K562 (cell line): ENCODE measurements at regions not wholly inside any gene's neighbourhood (a gene's known extent, or its start where the extent isn't known, plus 50 kb on each side); places are given as distances from the start of the nearest gene placed in this dataset.
"Not testable (repeated sequence)": the region's sequence is repeated elsewhere in the genome, so short reads cannot be mapped to it uniquely, and the experiment has no call there.

Experiments
- ATAC-seq: fragments of 200-7000 bp; cut with Tn5 transposase; 3 replicates; pipeline ENCODE4 v1.9.1; 2020; ENCODE audit warnings: moderate library complexity
- BruUV-seq: library from RNA; stranded (reverse); fragments of 400-500 nt; replicated peaks from 2 replicates; lab custom pipeline; 2021; lab: Mats Ljungman, UMichigan
- CTCF ChIA-PET: fragments of 300-600 bp; formaldehyde crosslinking; extraction: SDS; loops from one replicate; lab custom pipeline; 2021; ENCODE audit warnings: low intra/inter-chr PET ratio; lab: Yijun Ruan, JAX
- POLR2A ChIA-PET: fragments of 300-600, 350-650 bp; sonication (Branson Sonifier 250); formaldehyde crosslinking; extraction: SDS; loops from one replicate; lab custom pipeline; 2021; ENCODE audit warnings: antibody characterized with exemption, inconsistent platforms; lab: Yijun Ruan, JAX
- DNase-seq, 4 experiments: peaks; one replicate each; pipeline versions ENCODE4 v3.0.0 to v3.0.0-alpha.2; 2011 to 2018; ENCODE audit warnings: low spot score in 3 of 4, mixed read lengths in 3 of 4; ENCODE audit errors: extremely low read depth in 1 of 4
- FAIRE-seq: peaks from 2 replicates; lab custom pipeline; 2011; peaks lifted over from hg19 to GRCh38; lab: Jason Lieb, UNC
- H2AFZ ChIP-seq: 2 replicates; pipeline ENCODE4 v1.6.0; 2011; ENCODE audit warnings: low read depth, low read length, control low read depth, inconsistent platforms
- H3K27ac ChIP-seq: fragments of 200-600 bp; 3 replicates; pipeline ENCODE4 v1.8.0; 2011; ENCODE audit warnings: low read depth, mild to moderate bottlenecking, control low read depth, inconsistent platforms, low read length, moderate library complexity, mixed read lengths; ENCODE audit errors: extremely low read depth
- H3K27me3 ChIP-seq, 2 experiments: fragments of 300-600 bp in 1 of 2; 2 replicates in 1 of 2; 3 replicates in 1 of 2; pipeline versions ENCODE4 v1.6.0 to v1.8.0; 2011; ENCODE audit warnings: inconsistent platforms in 2 of 2, low read length in 2 of 2, mild to moderate bottlenecking in 1 of 2, mixed read lengths in 1 of 2, moderate library complexity in 1 of 2; ENCODE audit not compliant: control insufficient read depth in 2 of 2, insufficient read depth in 2 of 2
- H3K36me3 ChIP-seq: fragments of 300-600 bp; 3 replicates; pipeline ENCODE4 v1.8.0; 2011; ENCODE audit warnings: mild to moderate bottlenecking, low read length, inconsistent platforms; ENCODE audit not compliant: control insufficient read depth, insufficient read depth
- H3K4me1 ChIP-seq, 2 experiments: fragments of 200-600 bp in 1 of 2; replicated peaks in 1 of 2; 2 replicates in 1 of 2; 3 replicates in 1 of 2; pipeline versions ENCODE4 v1.5.1 to v1.8.0; 2011; ENCODE audit warnings: inconsistent platforms in 2 of 2, low read length in 2 of 2, mild to moderate bottlenecking in 1 of 2, mixed read lengths in 1 of 2, moderate library complexity in 1 of 2; ENCODE audit not compliant: control insufficient read depth in 2 of 2, insufficient read depth in 2 of 2
- H3K4me2 ChIP-seq: 2 replicates; pipeline ENCODE4 v1.6.1; 2011; ENCODE audit warnings: low read length, control low read depth, inconsistent platforms, mixed read lengths; ENCODE audit not compliant: insufficient read depth
- H3K4me3 ChIP-seq: fragments of 200-600 bp; sonication (generic), shearing (Covaris generic); 2 replicates; pipeline ENCODE4 v1.5.1; 2016; ENCODE audit warnings: control low read depth, inconsistent platforms
- H3K79me2 ChIP-seq: fragments of 200-600 bp; 3 replicates; pipeline ENCODE4 v1.8.0; 2011; ENCODE audit warnings: low read length, inconsistent platforms; ENCODE audit not compliant: control insufficient read depth, insufficient read depth
- H3K9ac ChIP-seq, 2 experiments: 2 replicates each; pipeline versions ENCODE4 v1.6.0 to v1.6.1; 2011; ENCODE audit warnings: low read depth in 2 of 2, low read length in 2 of 2, control low read depth in 1 of 2, inconsistent platforms in 1 of 2, mild to moderate bottlenecking in 1 of 2, mixed read lengths in 1 of 2; ENCODE audit not compliant: insufficient read depth in 1 of 2
- H3K9me1 ChIP-seq: one replicate; pipeline ENCODE4 v1.6.0; 2011; ENCODE audit warnings: inconsistent platforms, mild to moderate bottlenecking, low read length, moderate library complexity; ENCODE audit not compliant: control insufficient read depth, insufficient read depth
- H3K9me3 ChIP-seq: replicated peaks from 2 replicates; pipeline ENCODE4 v1.5.1; 2011; ENCODE audit warnings: low read depth, low read length, inconsistent platforms; ENCODE audit not compliant: control insufficient read depth, insufficient read depth
- H4K20me1 ChIP-seq: replicated peaks from 2 replicates; pipeline ENCODE4 v1.6.1; 2011; ENCODE audit warnings: low read length, inconsistent platforms, mixed read lengths; ENCODE audit not compliant: control insufficient read depth, insufficient read depth
- NCOA4 ChIP-seq: fragments of 450-650 bp; IDR thresholded peaks from 2 replicates; pipeline ENCODE4 v1.6.1; 2018; ENCODE audit warnings: mild to moderate bottlenecking; ENCODE audit not compliant: partially characterized antibody
- PYGO2 ChIP-seq: fragments of 450-650 bp; IDR thresholded peaks from 2 replicates; pipeline ENCODE4 v1.6.1; 2016; ENCODE audit warnings: mild to moderate bottlenecking, missing genetic modification characterization, moderate library complexity, missing compliant biosample characterization
- ZFX ChIP-seq: sonication (generic); formaldehyde crosslinking; IDR thresholded peaks from 2 replicates; pipeline ENCODE4 v1.8.0; 2022; ENCODE audit warnings: mild to moderate bottlenecking, missing genetic modification reagents, moderate library complexity
- ZNF717 ChIP-seq: fragments of 250-450 bp; sonication (Bioruptor Pico); IDR thresholded peaks from 2 replicates; pipeline ENCODE4 v1.5.0; 2021
- WGBS: fragments of 100-300 bp; shearing (Covaris generic); methylation state at CpG from one replicate; pipeline ENCODE4 v1.1.6; 2016; ENCODE audit warnings: low coverage, mixed read lengths; ENCODE audit not compliant: insufficient coverage; ENCODE audit errors: missing lambda C conversion rate; 5-methylcytosine and 5-hydroxymethylcytosine counted together
- in situ Hi-C: fragments of 300-500 bp; cut with MboI; formaldehyde crosslinking; loops from 4 replicates; pipeline ENCODE4 v1.15.0; 2018; ENCODE audit warnings: inconsistent platforms, mixed read lengths
- intact Hi-C: fragments of 100-400 bp; cut with micrococcal nuclease; formaldehyde crosslinking; loops from 2 replicates; pipeline ENCODE4 v1.14.2; 2022

DNA sequence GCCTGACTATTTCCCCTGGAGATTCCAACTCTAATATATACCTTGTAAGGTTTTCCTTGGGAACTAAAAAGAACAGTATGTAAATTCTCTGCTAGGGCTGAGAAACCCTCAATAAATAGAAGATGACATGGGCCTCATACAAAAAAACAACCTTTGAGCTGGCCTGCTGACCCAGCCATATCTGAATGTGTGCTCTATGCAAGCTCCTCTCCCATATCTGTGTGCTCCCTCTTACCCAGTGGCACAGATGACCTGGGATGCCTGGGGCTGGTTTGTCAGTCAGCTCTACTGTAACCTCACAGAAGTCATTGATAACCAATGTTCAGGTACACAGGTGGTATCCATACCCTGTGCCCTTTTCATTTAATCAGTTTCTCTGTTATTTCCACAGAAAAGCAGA lies 329.2 kb downstream of the SEC16B start:
- BruUV-seq, result no TSS peak
- intact Hi-C loops, result no loop called here
- no peak overlapping the region for H3K4me2 ChIP-seq

DNA sequence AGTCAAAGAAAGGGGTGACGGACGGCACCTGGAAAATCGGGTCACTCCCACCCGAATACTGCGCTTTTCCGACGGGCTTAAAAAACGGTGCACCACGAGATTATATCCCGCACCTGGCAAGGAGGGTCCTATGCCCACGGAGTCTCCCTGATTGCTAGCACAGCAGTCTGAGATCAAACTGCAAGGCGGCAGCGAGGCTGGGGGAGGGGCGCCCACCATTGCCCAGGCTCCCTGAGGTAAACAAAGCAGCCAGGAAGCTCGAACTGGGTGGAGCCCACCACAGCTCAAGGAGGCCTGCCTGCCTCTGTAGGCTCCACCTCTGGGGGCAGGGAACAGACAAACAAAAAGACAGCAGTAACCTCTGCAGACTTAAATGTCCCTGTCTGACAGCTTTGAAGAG lies 335.7 kb downstream of the SEC16B start:
- H3K4me1 ChIP-seq, H3K27me3 ChIP-seq, H3K27ac ChIP-seq, H2AFZ ChIP-seq, ATAC-seq, H4K20me1 ChIP-seq, H3K4me3 ChIP-seq, intact Hi-C loops, DNase-seq, CTCF ChIA-PET, H3K9me1 ChIP-seq, H3K9me3 ChIP-seq, in situ Hi-C loops, H3K36me3 ChIP-seq, H3K79me2 ChIP-seq, BruUV-seq, POLR2A ChIA-PET, FAIRE-seq, H3K4me2 ChIP-seq, H3K9ac ChIP-seq: not testable (repeated sequence)
- WGBS, result 2% methylated on average over 10 of the region's 15 CpGs

More for the DNA sequence above, 329.2 kb downstream of the SEC16B start:
- Histone ChIP-seq H2AFZ (no peak overlapping the region), H3K27ac (no peak overlapping the region), H3K27me3 (no peaks in the 10 kb centered on the region), H4K20me1 (no peaks in the 10 kb centered on the region), H3K4me3 (no peak overlapping the region), H3K9me1 (no peaks in the 10 kb centered on the region), H3K36me3 (no peaks in the 10 kb centered on the region), H3K9ac (no peak overlapping the region), H3K4me1 (no peaks in the 10 kb centered on the region), H3K79me2 (no peaks in the 10 kb centered on the region), H3K9me3 (peaks cover 2% of the 10 kb centered on the region; the same call in 1 of the 2 replicates)
- in situ Hi-C loops, result no loop called here
- ChIA-PET POLR2A (no interaction called here), CTCF (no interaction called here)
- TF ChIP-seq NCOA4 (no peak), ZNF717 (CRISPR knock-in tag) (no peak), ZFX (CRISPR knock-in tag) (no peak), PYGO2 (tag) (no peak)
- no peak for ATAC-seq
- DNase-seq, result no peak
- FAIRE-seq, result no peak
